IMR-90 (cell line): ENCODE measurements at regions not wholly inside any gene's neighbourhood (a gene's known extent, or its start where the extent isn't known, plus 50 kb on each side); places are given as distances from the start of the nearest gene placed in this dataset.

Source experiments
- ATAC-seq: fragments of 200-7000 bp; cut with Tn5 transposase; 2 replicates; pipeline ENCODE4 v1.9.1; 2020; ENCODE audit warnings: low read depth, mild to moderate bottlenecking, moderate library complexity
- BruUV-seq: library from RNA; stranded (reverse); fragments of 400-500 nt; replicated peaks from 2 replicates; lab custom pipeline; 2021; lab: Mats Ljungman, UMichigan
- CTCF ChIA-PET: fragments of 300-600 bp; formaldehyde crosslinking; extraction: SDS; loops from one replicate; lab custom pipeline; 2021; ENCODE audit warnings: antibody characterized with exemption; lab: Yijun Ruan, JAX
- POLR2A ChIA-PET: fragments of 300-600 bp; sonication (Branson Sonifier 250); formaldehyde crosslinking; loops from one replicate; lab custom pipeline; 2022; ENCODE audit warnings: antibody characterized with exemption; ENCODE audit not compliant: unreplicated experiment; lab: Charles Lee
- DNase-seq: peaks from one replicate; pipeline ENCODE4 v3.0.0; 2013
- H2AFZ ChIP-seq: replicated peaks from 2 replicates; pipeline ENCODE3; 2013; ENCODE audit warnings: low read length, mild to moderate bottlenecking; ENCODE audit not compliant: poor library complexity
- H2AK5ac ChIP-seq: 2 replicates; pipeline ENCODE4 v1.6.1; 2013; ENCODE audit warnings: low read depth, low read length, inconsistent platforms
- H2AK9ac ChIP-seq: replicated peaks from 2 replicates; pipeline ENCODE3; 2013; ENCODE audit warnings: mild to moderate bottlenecking, low read depth, low read length, moderate library complexity; ENCODE audit not compliant: poor library complexity
- H2BK120ac ChIP-seq: 2 replicates; pipeline ENCODE4 v1.6.1; 2013; ENCODE audit warnings: low read depth, low read length, inconsistent platforms
- H2BK15ac ChIP-seq: 3 replicates; pipeline ENCODE4 v1.6.1; 2013; ENCODE audit warnings: low read depth, low read length, inconsistent platforms
- H2BK20ac ChIP-seq: 2 replicates; pipeline ENCODE4 v1.6.1; 2013; ENCODE audit warnings: low read depth, mild to moderate bottlenecking, inconsistent platforms, low read length, moderate library complexity
- H2BK5ac ChIP-seq: 2 replicates; pipeline ENCODE4 v1.6.1; 2013; ENCODE audit warnings: mild to moderate bottlenecking, low read depth, low read length, inconsistent platforms; ENCODE audit not compliant: poor library complexity, severe bottlenecking
- H3K14ac ChIP-seq: replicated peaks from 2 replicates; pipeline ENCODE4 v1.6.1; 2013; ENCODE audit warnings: low read depth, low read length, inconsistent platforms
- H3K18ac ChIP-seq: 2 replicates; pipeline ENCODE4 v1.6.1; 2013; ENCODE audit warnings: low read depth, low read length, control low read depth
- H3K23ac ChIP-seq: 2 replicates; pipeline ENCODE4 v1.6.1; 2013; ENCODE audit warnings: low read depth, low read length, inconsistent platforms
- H3K27ac ChIP-seq: 2 replicates; pipeline ENCODE4 v1.5.1; 2013; ENCODE audit warnings: mild to moderate bottlenecking, control low read depth, low read length; ENCODE audit not compliant: insufficient read depth
- H3K27me3 ChIP-seq: 2 replicates; pipeline ENCODE4 v1.6.1; 2013; ENCODE audit warnings: low read length; ENCODE audit not compliant: control insufficient read depth, insufficient read depth
- H3K36me3 ChIP-seq: 2 replicates; pipeline ENCODE4 v1.6.1; 2013; ENCODE audit warnings: low read length, mixed read lengths; ENCODE audit not compliant: control insufficient read depth, insufficient read depth
- H3K4ac ChIP-seq: 2 replicates; pipeline ENCODE4 v1.6.1; 2013; ENCODE audit warnings: low read depth, low read length, inconsistent platforms
- H3K4me1 ChIP-seq: 2 replicates; pipeline ENCODE4 v1.6.1; 2013; ENCODE audit warnings: low read length, mixed read lengths; ENCODE audit not compliant: control insufficient read depth, insufficient read depth
- H3K4me2 ChIP-seq: 2 replicates; pipeline ENCODE4 v1.6.1; 2013; ENCODE audit warnings: low read depth, mild to moderate bottlenecking, control low read depth, low read length, moderate library complexity
- H3K4me3 ChIP-seq: 2 replicates; pipeline ENCODE4 v1.5.1; 2013; ENCODE audit warnings: low read depth, mild to moderate bottlenecking, control low read depth, low read length, moderate library complexity; ENCODE audit not compliant: insufficient read depth
- H3K56ac ChIP-seq: 2 replicates; pipeline ENCODE4 v1.6.1; 2013; ENCODE audit warnings: low read length, inconsistent platforms; ENCODE audit not compliant: insufficient read depth; ENCODE audit errors: extremely low read depth
- H3K79me1 ChIP-seq, 2 experiments: 2 replicates each; pipeline ENCODE4 v1.6.1; 2013; ENCODE audit warnings: low read length in 2 of 2, inconsistent platforms in 1 of 2, low read depth in 1 of 2
- H3K9ac ChIP-seq: 2 replicates; pipeline ENCODE4 v1.6.1; 2013; ENCODE audit warnings: low read depth, low read length, control low read depth
- H3K9me1 ChIP-seq: 2 replicates; pipeline ENCODE4 v1.6.1; 2013; ENCODE audit warnings: low read length, inconsistent platforms; ENCODE audit not compliant: insufficient read depth
- H3K9me3 ChIP-seq: 2 replicates; pipeline ENCODE4 v1.6.1; 2013; ENCODE audit warnings: low read length; ENCODE audit not compliant: control insufficient read depth, insufficient read depth
- H4K20me1 ChIP-seq: 2 replicates; pipeline ENCODE4 v1.6.1; 2013; ENCODE audit warnings: low read length, inconsistent platforms; ENCODE audit not compliant: insufficient read depth
- H4K5ac ChIP-seq: 2 replicates; pipeline ENCODE4 v1.6.1; 2013; ENCODE audit warnings: mild to moderate bottlenecking, low read depth, low read length, control low read depth
- H4K8ac ChIP-seq, 2 experiments: 2 replicates each; pipeline ENCODE4 v1.6.1; 2013; ENCODE audit warnings: low read depth in 2 of 2, low read length in 2 of 2, control low read depth in 1 of 2, inconsistent platforms in 1 of 2
- H4K91ac ChIP-seq: 2 replicates; pipeline ENCODE4 v1.6.1; 2013; ENCODE audit warnings: low read depth, low read length, inconsistent platforms; ENCODE audit not compliant: insufficient read depth
- BHLHE40 ChIP-seq: fragments of 150-350 bp; IDR thresholded peaks from 2 replicates; pipeline ENCODE4 v1.6.1; 2016; ENCODE audit warnings: mild to moderate bottlenecking, low read depth, low read length
- CEBPB ChIP-seq: IDR thresholded peaks from 2 replicates; pipeline ENCODE4 v1.6.1; 2012; ENCODE audit warnings: low read depth, low read length, improper control_type of control experiment
- CHD1 ChIP-seq: IDR thresholded peaks from 2 replicates; pipeline ENCODE4 v1.6.1; 2012; ENCODE audit warnings: low read depth, low read length, improper control_type of control experiment
- FOS ChIP-seq: fragments of 150-350 bp; IDR thresholded peaks from 2 replicates; pipeline ENCODE4 v1.6.1; 2016; ENCODE audit warnings: low read depth, low read length
- MAFK ChIP-seq: IDR thresholded peaks from 2 replicates; pipeline ENCODE4 v1.6.1; 2012; ENCODE audit warnings: low read depth, low read length, improper control_type of control experiment
- MAZ ChIP-seq: IDR thresholded peaks from 2 replicates; pipeline ENCODE4 v1.6.1; 2012; ENCODE audit warnings: low read depth, mild to moderate bottlenecking, low read length, improper control_type of control experiment, moderate library complexity, borderline replicate concordance
- MXI1 ChIP-seq: IDR thresholded peaks from 2 replicates; pipeline ENCODE4 v1.6.1; 2012; ENCODE audit warnings: low read depth, mild to moderate bottlenecking, low read length, moderate library complexity, borderline replicate concordance
- NFE2L2 ChIP-seq: fragments of 150-350 bp; IDR thresholded peaks from 2 replicates; pipeline ENCODE4 v1.6.1; 2016; ENCODE audit warnings: low read depth, mild to moderate bottlenecking, low read length
- POLR2A ChIP-seq: IDR thresholded peaks from 2 replicates; pipeline ENCODE4 v1.6.1; 2012; ENCODE audit warnings: mild to moderate bottlenecking, low read depth, low read length
- RAD21 ChIP-seq: IDR thresholded peaks from 2 replicates; pipeline ENCODE4 v1.6.1; 2012; ENCODE audit warnings: low read length, improper control_type of control experiment
- RCOR1 ChIP-seq: IDR thresholded peaks from 2 replicates; pipeline ENCODE4 v1.6.1; 2012; ENCODE audit warnings: mild to moderate bottlenecking, low read length, improper control_type of control experiment; ENCODE audit not compliant: insufficient replicate concordance
- RFX5 ChIP-seq: IDR thresholded peaks from 2 replicates; pipeline ENCODE4 v1.8.0; 2012; ENCODE audit warnings: low read depth, mild to moderate bottlenecking, low read length, moderate library complexity
- SMC3 ChIP-seq: fragments of 150-350 bp; IDR thresholded peaks from 2 replicates; pipeline ENCODE4 v1.6.1; 2016; ENCODE audit warnings: low read depth, mild to moderate bottlenecking, antibody characterized with exemption, low read length, moderate library complexity
- WGBS, 2 experiments: methylation state at CpG; one replicate each; pipeline versions ENCODE4 v1.1.5 to v1.1.7; 2013; ENCODE audit warnings: missing lambda C conversion rate in 2 of 2; ENCODE audit not compliant: insufficient read length in 1 of 2; ENCODE audit errors: extremely low coverage in 2 of 2; 5-methylcytosine and 5-hydroxymethylcytosine counted together
- dilution Hi-C: fragments of 300-500 bp; cut with HindIII; formaldehyde crosslinking; loops from one replicate; pipeline ENCODE4 v1.14.3; 2018; ENCODE audit warnings: low sequenced_read_pairs; ENCODE audit not compliant: unreplicated experiment
- in situ Hi-C: fragments of 300-500 bp; cut with MboI; formaldehyde crosslinking; loops from 3 replicates; pipeline ENCODE4 v1.14.3; 2019; ENCODE audit warnings: low sequenced_read_pairs, inconsistent platforms, mixed read lengths
- intact Hi-C: fragments of 100-400 bp; cut with micrococcal nuclease; formaldehyde crosslinking; loops from 2 replicates; pipeline ENCODE4 v1.10.0; 2022
- TF ChIP-seq, protein P1 (sequence below): fragments of 150-350 bp; IDR thresholded peaks from 2 replicates; pipeline ENCODE4 v1.6.1; 2016; ENCODE audit warnings: low read depth, mild to moderate bottlenecking, low read length, moderate library complexity, borderline replicate concordance
- TF ChIP-seq, protein P2 (sequence below): conservative IDR thresholded peaks from 2 replicates; pipeline ENCODE4 v1.5.1; 2012; ENCODE audit warnings: mild to moderate bottlenecking, low read depth, low read length, improper control_type of control experiment
- TF ChIP-seq, protein P3 (sequence below): fragments of 150-350 bp; IDR thresholded peaks from 2 replicates; pipeline ENCODE4 v1.6.1; 2017; ENCODE audit warnings: mild to moderate bottlenecking, antibody characterized with exemption, low read length, low read depth

DNA sequence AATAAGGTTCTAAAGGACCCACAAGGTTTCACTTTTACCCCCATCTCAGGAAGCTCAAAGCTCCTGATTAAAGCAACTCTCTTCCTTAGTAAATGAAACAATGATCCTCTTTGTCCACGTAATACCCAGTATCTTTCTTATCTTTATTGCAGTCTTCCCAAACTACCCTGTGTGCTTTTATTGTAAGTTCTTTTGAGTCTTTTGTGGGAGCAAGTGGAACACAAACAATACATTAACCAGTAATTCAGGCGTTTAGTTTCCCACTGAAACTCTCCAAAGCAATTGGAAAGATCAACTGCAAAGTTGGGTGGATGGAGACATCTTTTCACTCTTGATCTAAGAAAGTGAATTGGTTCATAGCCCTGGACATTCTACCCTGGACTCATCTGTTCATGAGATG is 240.0 kb downstream of the ZNF621 start:
- no peak overlapping the region for H3K27ac ChIP-seq
- CTCF ChIA-PET, result no interaction called here
- H3K9ac ChIP-seq, result no peak overlapping the region
- H2AK9ac ChIP-seq, result no peak overlapping the region
- no peaks in the 10 kb centered on the region for H3K9me1 ChIP-seq
- H3K4me3 ChIP-seq, result no peak overlapping the region
- intact Hi-C loops (no loop called here), dilution Hi-C loops (no loop called here), in situ Hi-C loops (no loop called here)
- no CpG with 5 or more reads among the region's 2 CpGs for WGBS, 2 experiments
- no peak for TF ChIP-seq SMC3
- TF ChIP-seq, protein P1, sequence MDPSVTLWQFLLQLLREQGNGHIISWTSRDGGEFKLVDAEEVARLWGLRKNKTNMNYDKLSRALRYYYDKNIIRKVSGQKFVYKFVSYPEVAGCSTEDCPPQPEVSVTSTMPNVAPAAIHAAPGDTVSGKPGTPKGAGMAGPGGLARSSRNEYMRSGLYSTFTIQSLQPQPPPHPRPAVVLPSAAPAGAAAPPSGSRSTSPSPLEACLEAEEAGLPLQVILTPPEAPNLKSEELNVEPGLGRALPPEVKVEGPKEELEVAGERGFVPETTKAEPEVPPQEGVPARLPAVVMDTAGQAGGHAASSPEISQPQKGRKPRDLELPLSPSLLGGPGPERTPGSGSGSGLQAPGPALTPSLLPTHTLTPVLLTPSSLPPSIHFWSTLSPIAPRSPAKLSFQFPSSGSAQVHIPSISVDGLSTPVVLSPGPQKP, result no peak
- no peak for TF ChIP-seq CEBPB
- no peak for TF ChIP-seq MAZ
- TF ChIP-seq POLR2A, result no peak
- TF ChIP-seq MAFK, result no peak
- TF ChIP-seq, protein P2, sequence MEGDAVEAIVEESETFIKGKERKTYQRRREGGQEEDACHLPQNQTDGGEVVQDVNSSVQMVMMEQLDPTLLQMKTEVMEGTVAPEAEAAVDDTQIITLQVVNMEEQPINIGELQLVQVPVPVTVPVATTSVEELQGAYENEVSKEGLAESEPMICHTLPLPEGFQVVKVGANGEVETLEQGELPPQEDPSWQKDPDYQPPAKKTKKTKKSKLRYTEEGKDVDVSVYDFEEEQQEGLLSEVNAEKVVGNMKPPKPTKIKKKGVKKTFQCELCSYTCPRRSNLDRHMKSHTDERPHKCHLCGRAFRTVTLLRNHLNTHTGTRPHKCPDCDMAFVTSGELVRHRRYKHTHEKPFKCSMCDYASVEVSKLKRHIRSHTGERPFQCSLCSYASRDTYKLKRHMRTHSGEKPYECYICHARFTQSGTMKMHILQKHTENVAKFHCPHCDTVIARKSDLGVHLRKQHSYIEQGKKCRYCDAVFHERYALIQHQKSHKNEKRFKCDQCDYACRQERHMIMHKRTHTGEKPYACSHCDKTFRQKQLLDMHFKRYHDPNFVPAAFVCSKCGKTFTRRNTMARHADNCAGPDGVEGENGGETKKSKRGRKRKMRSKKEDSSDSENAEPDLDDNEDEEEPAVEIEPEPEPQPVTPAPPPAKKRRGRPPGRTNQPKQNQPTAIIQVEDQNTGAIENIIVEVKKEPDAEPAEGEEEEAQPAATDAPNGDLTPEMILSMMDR, result no peak
- TF ChIP-seq FOS, result no peak
- TF ChIP-seq RCOR1, result no peak
- TF ChIP-seq NFE2L2, result no peak
- no peak for TF ChIP-seq CHD1
- TF ChIP-seq, protein P3, sequence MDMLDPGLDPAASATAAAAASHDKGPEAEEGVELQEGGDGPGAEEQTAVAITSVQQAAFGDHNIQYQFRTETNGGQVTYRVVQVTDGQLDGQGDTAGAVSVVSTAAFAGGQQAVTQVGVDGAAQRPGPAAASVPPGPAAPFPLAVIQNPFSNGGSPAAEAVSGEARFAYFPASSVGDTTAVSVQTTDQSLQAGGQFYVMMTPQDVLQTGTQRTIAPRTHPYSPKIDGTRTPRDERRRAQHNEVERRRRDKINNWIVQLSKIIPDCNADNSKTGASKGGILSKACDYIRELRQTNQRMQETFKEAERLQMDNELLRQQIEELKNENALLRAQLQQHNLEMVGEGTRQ, result no peak
- TF ChIP-seq BHLHE40, result no peak
- no peak for TF ChIP-seq MXI1
- no peak for TF ChIP-seq RFX5
- no peak for TF ChIP-seq RAD21
- no peaks in the 10 kb centered on the region for H4K20me1 ChIP-seq
- H3K79me1 ChIP-seq, result no peaks in the 10 kb centered on the region
- H4K8ac ChIP-seq, result no peak overlapping the region
- H3K27me3 ChIP-seq, result no peaks in the 10 kb centered on the region
- H3K56ac ChIP-seq, result no peak overlapping the region
- no peak overlapping the region for H2BK5ac ChIP-seq
- peaks cover 4% of the 10 kb centered on the region for H3K9me3 ChIP-seq
- H2AK5ac ChIP-seq, result no peak overlapping the region
- no peaks in the 10 kb centered on the region for H3K36me3 ChIP-seq
- ATAC-seq, result no peak
- no TSS peak for BruUV-seq
- no peak overlapping the region for H3K4ac ChIP-seq
- H3K23ac ChIP-seq, result no peak overlapping the region
- DNase-seq, result no peak
- POLR2A ChIA-PET, result no interaction called here
- no peak overlapping the region for H4K5ac ChIP-seq
- no peak overlapping the region for H2BK20ac ChIP-seq
- H3K4me1 ChIP-seq, result no peaks in the 10 kb centered on the region
- no peak overlapping the region for H3K18ac ChIP-seq
- no peak overlapping the region for H3K14ac ChIP-seq
- no peak overlapping the region for H3K4me2 ChIP-seq
- no peak overlapping the region for H4K91ac ChIP-seq
- H2BK15ac ChIP-seq, result no peak overlapping the region
- no peak overlapping the region for H2BK120ac ChIP-seq
- no peak overlapping the region for H2AFZ ChIP-seq
